GM23338 (cell line): ENCODE measurements at regions not wholly inside any gene's neighbourhood (a gene's known extent, or its start where the extent isn't known, plus 50 kb on each side); places are given as distances from the start of the nearest gene placed in this dataset.

Experiments used
- ATAC-seq: fragments of 200-7000 bp; cut with Tn5 transposase; 3 replicates; pipeline ENCODE4 v1.9.1; 2020
- DNase-seq: peaks from one replicate; pipeline ENCODE4 v3.0.0-alpha.2; 2015; ENCODE audit warnings: low spot score
- H2AFZ ChIP-seq: fragments of 200-600 bp; sonication (generic); 2 replicates; pipeline ENCODE4 v1.8.0; 2016; ENCODE audit warnings: antibody characterized with exemption, mild to moderate bottlenecking, moderate library complexity
- H3F3A ChIP-seq: fragments of 200-600 bp; sonication (generic); replicated peaks from 2 replicates; pipeline ENCODE4 v1.8.0; 2017; ENCODE audit warnings: antibody characterized with exemption, mixed run types, low read depth
- H3K27ac ChIP-seq: fragments of 200-600 bp; sonication (generic); 2 replicates; pipeline ENCODE4 v1.6.1; 2016; ENCODE audit warnings: low read depth
- H3K27me3 ChIP-seq: fragments of 200-600 bp; sonication (generic); 2 replicates; pipeline ENCODE4 v1.8.0; 2016; ENCODE audit warnings: mild to moderate bottlenecking, mixed run types, moderate library complexity; ENCODE audit not compliant: insufficient read depth
- H3K36me3 ChIP-seq: fragments of 200-600 bp; sonication (generic); 2 replicates; pipeline ENCODE4 v1.8.0; 2016; ENCODE audit warnings: mild to moderate bottlenecking; ENCODE audit not compliant: insufficient read depth
- H3K4me1 ChIP-seq: fragments of 200-600 bp; sonication (generic); 2 replicates; pipeline ENCODE4 v1.8.0; 2016; ENCODE audit warnings: mild to moderate bottlenecking, moderate library complexity; ENCODE audit not compliant: insufficient read depth
- H3K4me2 ChIP-seq: fragments of 200-600 bp; sonication (generic); 2 replicates; pipeline ENCODE4 v1.7.1; 2017; ENCODE audit warnings: mixed run types
- H3K4me3 ChIP-seq: fragments of 200-600 bp; sonication (generic); 2 replicates; pipeline ENCODE4 v1.6.1; 2016; ENCODE audit warnings: mixed run types
- H3K79me2 ChIP-seq: fragments of 200-600 bp; sonication (generic); replicated peaks from 2 replicates; pipeline ENCODE4 v1.8.0; 2017; ENCODE audit warnings: mild to moderate bottlenecking; ENCODE audit not compliant: insufficient read depth
- H3K9me2 ChIP-seq: fragments of 200-600 bp; sonication (generic); 2 replicates; pipeline ENCODE4 v1.8.0; 2017; ENCODE audit not compliant: insufficient read depth
- H4K20me1 ChIP-seq: fragments of 200-600 bp; sonication (generic); replicated peaks from 2 replicates; pipeline ENCODE4 v1.8.0; 2017; ENCODE audit warnings: mild to moderate bottlenecking; ENCODE audit not compliant: insufficient read depth
- H3K27ac Mint-ChIP-seq: 2 replicates; pipeline ENCODE4 v1.8.0; 2020; ENCODE audit warnings: inconsistent platforms, mild to moderate bottlenecking, moderate library complexity, mixed read lengths
- H3K27me3 Mint-ChIP-seq: 3 replicates; pipeline ENCODE4 v1.8.0; 2022; ENCODE audit warnings: low read depth, mild to moderate bottlenecking, moderate library complexity, mixed read lengths, inconsistent platforms; ENCODE audit not compliant: insufficient read depth, poor library complexity
- H3K36me3 Mint-ChIP-seq: 3 replicates; pipeline ENCODE4 v1.8.0; 2021; ENCODE audit warnings: low read depth, mild to moderate bottlenecking, inconsistent platforms, moderate library complexity, mixed read lengths
- H3K4me1 Mint-ChIP-seq: 3 replicates; pipeline ENCODE4 v1.8.0; 2020; ENCODE audit warnings: mild to moderate bottlenecking, inconsistent platforms, mixed read lengths
- H3K4me3 Mint-ChIP-seq: 3 replicates; pipeline ENCODE4 v1.8.0; 2021; ENCODE audit warnings: moderate library complexity, mild to moderate bottlenecking, inconsistent platforms, mixed read lengths
- H3K9me3 Mint-ChIP-seq: 3 replicates; pipeline ENCODE4 v1.8.0; 2020; ENCODE audit warnings: moderate library complexity, mild to moderate bottlenecking, inconsistent platforms, mixed read lengths
- CREB1 ChIP-seq: fragments of 250-450 bp; sonication (Bioruptor Pico); IDR thresholded peaks from 2 replicates; pipeline ENCODE4 v1.5.0; 2020; ENCODE audit warnings: low read depth, mild to moderate bottlenecking, moderate library complexity
- EZH2 ChIP-seq: fragments of 200-600 bp; sonication (generic); IDR thresholded peaks from one replicate; pipeline ENCODE4 v1.8.0; 2017; ENCODE audit warnings: antibody characterized with exemption, mild to moderate bottlenecking, low read depth; ENCODE audit not compliant: unreplicated experiment
- EZH2phosphoT487 ChIP-seq: fragments of 200-600 bp; sonication (generic); IDR thresholded peaks from one replicate; pipeline ENCODE4 v1.8.1; 2018; ENCODE audit warnings: antibody characterized with exemption; ENCODE audit not compliant: unreplicated experiment
- JUNB ChIP-seq: IDR thresholded peaks from one replicate; pipeline ENCODE4 v1.6.1; 2016; ENCODE audit warnings: antibody characterized with exemption; ENCODE audit not compliant: unreplicated experiment
- NANOG ChIP-seq: IDR thresholded peaks from 2 replicates; pipeline ENCODE4 v1.6.1; 2016; ENCODE audit warnings: antibody characterized with exemption, borderline replicate concordance
- POLR2AphosphoS5 ChIP-seq: IDR thresholded peaks from 2 replicates; pipeline ENCODE4 v1.6.1; 2016; ENCODE audit warnings: antibody characterized with exemption, low read depth
- STAT1 ChIP-seq: IDR thresholded peaks from one replicate; pipeline ENCODE4 v1.6.1; 2016; ENCODE audit warnings: antibody characterized with exemption; ENCODE audit not compliant: unreplicated experiment
- ZNF114 ChIP-seq: fragments of 250-450 bp; sonication (Bioruptor Pico); IDR thresholded peaks from 2 replicates; pipeline ENCODE4 v1.5.0; 2020; ENCODE audit warnings: mild to moderate bottlenecking, moderate library complexity
- ZNF331 ChIP-seq: fragments of 250-450 bp; sonication (Bioruptor Pico); IDR thresholded peaks from 2 replicates; pipeline ENCODE4 v1.5.0; 2020; ENCODE audit warnings: low read depth, mild to moderate bottlenecking, moderate library complexity
- TF ChIP-seq, protein P1 (sequence below): IDR thresholded peaks from one replicate; pipeline ENCODE4 v1.6.1; 2018; ENCODE audit warnings: antibody characterized with exemption; ENCODE audit not compliant: unreplicated experiment
- TF ChIP-seq, protein P2 (sequence below), 2 experiments: fragments of 200-600 bp in 1 of 2; sonication (generic) in 1 of 2; conservative IDR thresholded peaks; 2 replicates each; pipeline versions ENCODE4 v1.5.1 to v1.6.1; 2016 to 2017; ENCODE audit warnings: antibody characterized with exemption in 2 of 2, low read depth in 2 of 2, mild to moderate bottlenecking in 2 of 2, moderate library complexity in 1 of 2
- TF ChIP-seq, protein P3 (sequence below): fragments of 250-450 bp; sonication (Bioruptor Pico); IDR thresholded peaks from 2 replicates; pipeline ENCODE4 v1.5.0; 2020; ENCODE audit warnings: mild to moderate bottlenecking, moderate library complexity
- TF ChIP-seq, protein P4 (sequence below): IDR thresholded peaks from 2 replicates; pipeline ENCODE4 v1.6.1; 2016; ENCODE audit warnings: antibody characterized with exemption

DNA sequence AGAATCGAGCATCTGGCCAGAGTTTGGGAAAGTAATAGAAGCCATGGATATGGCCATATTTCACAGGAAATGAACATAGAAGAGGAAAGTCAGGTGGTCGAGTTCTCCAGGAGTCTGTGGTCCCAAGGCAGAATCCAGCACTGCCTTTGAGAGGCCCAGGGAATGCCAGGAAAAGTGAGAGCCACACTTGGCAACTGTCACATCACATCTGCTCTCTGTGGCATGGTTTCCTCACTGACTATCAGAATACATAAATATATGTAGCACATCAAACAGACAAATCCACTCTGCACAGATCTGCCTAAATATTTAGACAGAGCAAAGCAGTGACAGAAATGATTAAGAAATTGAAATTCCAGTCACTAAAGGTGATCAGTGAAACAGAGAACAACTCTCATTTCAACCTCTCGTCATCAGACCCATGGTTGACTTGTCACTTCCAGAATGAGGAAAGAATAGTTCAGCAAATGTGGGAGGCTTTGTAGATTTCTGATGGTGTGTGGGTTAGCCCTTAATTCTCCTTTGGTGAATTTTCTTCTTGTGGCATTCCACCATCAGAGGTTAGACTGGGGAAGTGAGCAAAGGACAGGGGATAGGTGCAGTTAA lies 58.8 kb upstream of the MAN1A2 start:
- H3K4me3 Mint-ChIP-seq: no peak overlapping the region
- no peaks in the 10 kb centered on the region for H3K4me1 ChIP-seq
- no peak overlapping the region for H2AFZ ChIP-seq

More for the DNA sequence above, 58.8 kb upstream of the MAN1A2 start:
- Histone ChIP-seq H3K4me3 (no peak overlapping the region), H3K79me2 (no peaks in the 10 kb centered on the region), H3K4me2 (no peak overlapping the region), H4K20me1 (no peaks in the 10 kb centered on the region), H3F3A (no peaks in the 10 kb centered on the region), H3K27ac (no peak overlapping the region), H3K9me2 (no peaks in the 10 kb centered on the region), H3K36me3 (no peaks in the 10 kb centered on the region), H3K27me3 (no peaks in the 10 kb centered on the region)
- H3K27me3 Mint-ChIP-seq: peaks cover 2% of the 10 kb centered on the region
- H3K36me3 Mint-ChIP-seq: no peaks in the 10 kb centered on the region
- no peak for TF ChIP-seq EZH2phosphoT487
- no peak for TF ChIP-seq ZNF331 (CRISPR knock-in tag)
- TF ChIP-seq JUNB: no peak
- TF ChIP-seq CREB1 (CRISPR knock-in tag): no peak
- TF ChIP-seq, protein P1, sequence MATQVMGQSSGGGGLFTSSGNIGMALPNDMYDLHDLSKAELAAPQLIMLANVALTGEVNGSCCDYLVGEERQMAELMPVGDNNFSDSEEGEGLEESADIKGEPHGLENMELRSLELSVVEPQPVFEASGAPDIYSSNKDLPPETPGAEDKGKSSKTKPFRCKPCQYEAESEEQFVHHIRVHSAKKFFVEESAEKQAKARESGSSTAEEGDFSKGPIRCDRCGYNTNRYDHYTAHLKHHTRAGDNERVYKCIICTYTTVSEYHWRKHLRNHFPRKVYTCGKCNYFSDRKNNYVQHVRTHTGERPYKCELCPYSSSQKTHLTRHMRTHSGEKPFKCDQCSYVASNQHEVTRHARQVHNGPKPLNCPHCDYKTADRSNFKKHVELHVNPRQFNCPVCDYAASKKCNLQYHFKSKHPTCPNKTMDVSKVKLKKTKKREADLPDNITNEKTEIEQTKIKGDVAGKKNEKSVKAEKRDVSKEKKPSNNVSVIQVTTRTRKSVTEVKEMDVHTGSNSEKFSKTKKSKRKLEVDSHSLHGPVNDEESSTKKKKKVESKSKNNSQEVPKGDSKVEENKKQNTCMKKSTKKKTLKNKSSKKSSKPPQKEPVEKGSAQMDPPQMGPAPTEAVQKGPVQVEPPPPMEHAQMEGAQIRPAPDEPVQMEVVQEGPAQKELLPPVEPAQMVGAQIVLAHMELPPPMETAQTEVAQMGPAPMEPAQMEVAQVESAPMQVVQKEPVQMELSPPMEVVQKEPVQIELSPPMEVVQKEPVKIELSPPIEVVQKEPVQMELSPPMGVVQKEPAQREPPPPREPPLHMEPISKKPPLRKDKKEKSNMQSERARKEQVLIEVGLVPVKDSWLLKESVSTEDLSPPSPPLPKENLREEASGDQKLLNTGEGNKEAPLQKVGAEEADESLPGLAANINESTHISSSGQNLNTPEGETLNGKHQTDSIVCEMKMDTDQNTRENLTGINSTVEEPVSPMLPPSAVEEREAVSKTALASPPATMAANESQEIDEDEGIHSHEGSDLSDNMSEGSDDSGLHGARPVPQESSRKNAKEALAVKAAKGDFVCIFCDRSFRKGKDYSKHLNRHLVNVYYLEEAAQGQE: no peak
- TF ChIP-seq, protein P2, sequence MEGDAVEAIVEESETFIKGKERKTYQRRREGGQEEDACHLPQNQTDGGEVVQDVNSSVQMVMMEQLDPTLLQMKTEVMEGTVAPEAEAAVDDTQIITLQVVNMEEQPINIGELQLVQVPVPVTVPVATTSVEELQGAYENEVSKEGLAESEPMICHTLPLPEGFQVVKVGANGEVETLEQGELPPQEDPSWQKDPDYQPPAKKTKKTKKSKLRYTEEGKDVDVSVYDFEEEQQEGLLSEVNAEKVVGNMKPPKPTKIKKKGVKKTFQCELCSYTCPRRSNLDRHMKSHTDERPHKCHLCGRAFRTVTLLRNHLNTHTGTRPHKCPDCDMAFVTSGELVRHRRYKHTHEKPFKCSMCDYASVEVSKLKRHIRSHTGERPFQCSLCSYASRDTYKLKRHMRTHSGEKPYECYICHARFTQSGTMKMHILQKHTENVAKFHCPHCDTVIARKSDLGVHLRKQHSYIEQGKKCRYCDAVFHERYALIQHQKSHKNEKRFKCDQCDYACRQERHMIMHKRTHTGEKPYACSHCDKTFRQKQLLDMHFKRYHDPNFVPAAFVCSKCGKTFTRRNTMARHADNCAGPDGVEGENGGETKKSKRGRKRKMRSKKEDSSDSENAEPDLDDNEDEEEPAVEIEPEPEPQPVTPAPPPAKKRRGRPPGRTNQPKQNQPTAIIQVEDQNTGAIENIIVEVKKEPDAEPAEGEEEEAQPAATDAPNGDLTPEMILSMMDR (conservative IDR thresholded peaks at IDR 0.05; ENCODE audit: low read depth in 2 of 2): no peak
- TF ChIP-seq, protein P3, sequence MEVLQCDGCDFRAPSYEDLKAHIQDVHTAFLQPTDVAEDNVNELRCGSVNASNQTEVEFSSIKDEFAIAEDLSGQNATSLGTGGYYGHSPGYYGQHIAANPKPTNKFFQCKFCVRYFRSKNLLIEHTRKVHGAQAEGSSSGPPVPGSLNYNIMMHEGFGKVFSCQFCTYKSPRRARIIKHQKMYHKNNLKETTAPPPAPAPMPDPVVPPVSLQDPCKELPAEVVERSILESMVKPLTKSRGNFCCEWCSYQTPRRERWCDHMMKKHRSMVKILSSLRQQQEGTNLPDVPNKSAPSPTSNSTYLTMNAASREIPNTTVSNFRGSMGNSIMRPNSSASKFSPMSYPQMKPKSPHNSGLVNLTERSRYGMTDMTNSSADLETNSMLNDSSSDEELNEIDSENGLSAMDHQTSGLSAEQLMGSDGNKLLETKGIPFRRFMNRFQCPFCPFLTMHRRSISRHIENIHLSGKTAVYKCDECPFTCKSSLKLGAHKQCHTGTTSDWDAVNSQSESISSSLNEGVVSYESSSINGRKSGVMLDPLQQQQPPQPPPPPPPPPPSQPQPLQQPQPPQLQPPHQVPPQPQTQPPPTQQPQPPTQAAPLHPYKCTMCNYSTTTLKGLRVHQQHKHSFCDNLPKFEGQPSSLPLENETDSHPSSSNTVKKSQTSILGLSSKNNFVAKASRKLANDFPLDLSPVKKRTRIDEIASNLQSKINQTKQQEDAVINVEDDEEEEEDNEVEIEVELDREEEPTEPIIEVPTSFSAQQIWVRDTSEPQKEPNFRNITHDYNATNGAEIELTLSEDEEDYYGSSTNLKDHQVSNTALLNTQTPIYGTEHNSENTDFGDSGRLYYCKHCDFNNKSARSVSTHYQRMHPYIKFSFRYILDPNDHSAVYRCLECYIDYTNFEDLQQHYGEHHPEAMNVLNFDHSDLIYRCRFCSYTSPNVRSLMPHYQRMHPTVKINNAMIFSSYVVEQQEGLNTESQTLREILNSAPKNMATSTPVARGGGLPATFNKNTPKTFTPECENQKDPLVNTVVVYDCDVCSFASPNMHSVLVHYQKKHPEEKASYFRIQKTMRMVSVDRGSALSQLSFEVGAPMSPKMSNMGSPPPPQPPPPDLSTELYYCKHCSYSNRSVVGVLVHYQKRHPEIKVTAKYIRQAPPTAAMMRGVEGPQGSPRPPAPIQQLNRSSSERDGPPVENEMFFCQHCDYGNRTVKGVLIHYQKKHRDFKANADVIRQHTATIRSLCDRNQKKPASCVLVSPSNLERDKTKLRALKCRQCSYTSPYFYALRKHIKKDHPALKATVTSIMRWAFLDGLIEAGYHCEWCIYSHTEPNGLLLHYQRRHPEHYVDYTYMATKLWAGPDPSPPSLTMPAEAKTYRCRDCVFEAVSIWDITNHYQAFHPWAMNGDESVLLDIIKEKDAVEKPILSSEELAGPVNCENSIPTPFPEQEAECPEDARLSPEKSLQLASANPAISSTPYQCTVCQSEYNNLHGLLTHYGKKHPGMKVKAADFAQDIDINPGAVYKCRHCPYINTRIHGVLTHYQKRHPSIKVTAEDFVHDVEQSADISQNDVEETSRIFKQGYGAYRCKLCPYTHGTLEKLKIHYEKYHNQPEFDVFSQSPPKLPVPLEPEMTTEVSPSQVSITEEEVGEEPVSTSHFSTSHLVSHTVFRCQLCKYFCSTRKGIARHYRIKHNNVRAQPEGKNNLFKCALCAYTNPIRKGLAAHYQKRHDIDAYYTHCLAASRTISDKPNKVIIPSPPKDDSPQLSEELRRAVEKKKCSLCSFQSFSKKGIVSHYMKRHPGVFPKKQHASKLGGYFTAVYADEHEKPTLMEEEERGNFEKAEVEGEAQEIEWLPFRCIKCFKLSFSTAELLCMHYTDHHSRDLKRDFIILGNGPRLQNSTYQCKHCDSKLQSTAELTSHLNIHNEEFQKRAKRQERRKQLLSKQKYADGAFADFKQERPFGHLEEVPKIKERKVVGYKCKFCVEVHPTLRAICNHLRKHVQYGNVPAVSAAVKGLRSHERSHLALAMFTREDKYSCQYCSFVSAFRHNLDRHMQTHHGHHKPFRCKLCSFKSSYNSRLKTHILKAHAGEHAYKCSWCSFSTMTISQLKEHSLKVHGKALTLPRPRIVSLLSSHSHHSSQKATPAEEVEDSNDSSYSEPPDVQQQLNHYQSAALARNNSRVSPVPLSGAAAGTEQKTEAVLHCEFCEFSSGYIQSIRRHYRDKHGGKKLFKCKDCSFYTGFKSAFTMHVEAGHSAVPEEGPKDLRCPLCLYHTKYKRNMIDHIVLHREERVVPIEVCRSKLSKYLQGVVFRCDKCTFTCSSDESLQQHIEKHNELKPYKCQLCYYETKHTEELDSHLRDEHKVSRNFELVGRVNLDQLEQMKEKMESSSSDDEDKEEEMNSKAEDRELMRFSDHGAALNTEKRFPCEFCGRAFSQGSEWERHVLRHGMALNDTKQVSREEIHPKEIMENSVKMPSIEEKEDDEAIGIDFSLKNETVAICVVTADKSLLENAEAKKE (CRISPR knock-in tag): no peak
- TF ChIP-seq EZH2: no peak
- no peak for TF ChIP-seq STAT1
- no peak for TF ChIP-seq NANOG
- no peak for TF ChIP-seq ZNF114 (CRISPR knock-in tag)
- TF ChIP-seq POLR2AphosphoS5: no peak
- TF ChIP-seq, protein P4, sequence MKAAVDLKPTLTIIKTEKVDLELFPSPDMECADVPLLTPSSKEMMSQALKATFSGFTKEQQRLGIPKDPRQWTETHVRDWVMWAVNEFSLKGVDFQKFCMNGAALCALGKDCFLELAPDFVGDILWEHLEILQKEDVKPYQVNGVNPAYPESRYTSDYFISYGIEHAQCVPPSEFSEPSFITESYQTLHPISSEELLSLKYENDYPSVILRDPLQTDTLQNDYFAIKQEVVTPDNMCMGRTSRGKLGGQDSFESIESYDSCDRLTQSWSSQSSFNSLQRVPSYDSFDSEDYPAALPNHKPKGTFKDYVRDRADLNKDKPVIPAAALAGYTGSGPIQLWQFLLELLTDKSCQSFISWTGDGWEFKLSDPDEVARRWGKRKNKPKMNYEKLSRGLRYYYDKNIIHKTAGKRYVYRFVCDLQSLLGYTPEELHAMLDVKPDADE: no peak
- H3K9me3 Mint-ChIP-seq: no peaks in the 10 kb centered on the region
- no peak for DNase-seq
- ATAC-seq: no peak
- H3K4me1 Mint-ChIP-seq: no peaks in the 10 kb centered on the region
- no peak overlapping the region for H3K27ac Mint-ChIP-seq
